ENCODE measurements at regions not wholly inside any gene's neighbourhood (a gene's known extent, or its start where the extent isn't known, plus 50 kb on each side); places are given as distances from the start of the nearest gene placed in this dataset.

- TF ChIP-seq, protein P1, sequence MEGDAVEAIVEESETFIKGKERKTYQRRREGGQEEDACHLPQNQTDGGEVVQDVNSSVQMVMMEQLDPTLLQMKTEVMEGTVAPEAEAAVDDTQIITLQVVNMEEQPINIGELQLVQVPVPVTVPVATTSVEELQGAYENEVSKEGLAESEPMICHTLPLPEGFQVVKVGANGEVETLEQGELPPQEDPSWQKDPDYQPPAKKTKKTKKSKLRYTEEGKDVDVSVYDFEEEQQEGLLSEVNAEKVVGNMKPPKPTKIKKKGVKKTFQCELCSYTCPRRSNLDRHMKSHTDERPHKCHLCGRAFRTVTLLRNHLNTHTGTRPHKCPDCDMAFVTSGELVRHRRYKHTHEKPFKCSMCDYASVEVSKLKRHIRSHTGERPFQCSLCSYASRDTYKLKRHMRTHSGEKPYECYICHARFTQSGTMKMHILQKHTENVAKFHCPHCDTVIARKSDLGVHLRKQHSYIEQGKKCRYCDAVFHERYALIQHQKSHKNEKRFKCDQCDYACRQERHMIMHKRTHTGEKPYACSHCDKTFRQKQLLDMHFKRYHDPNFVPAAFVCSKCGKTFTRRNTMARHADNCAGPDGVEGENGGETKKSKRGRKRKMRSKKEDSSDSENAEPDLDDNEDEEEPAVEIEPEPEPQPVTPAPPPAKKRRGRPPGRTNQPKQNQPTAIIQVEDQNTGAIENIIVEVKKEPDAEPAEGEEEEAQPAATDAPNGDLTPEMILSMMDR (IDR thresholded peaks at IDR 0.05), result no peak
- no peak for TF ChIP-seq POLR2A (IDR thresholded peaks at IDR 0.05)
Measured at GRCh38 chr17:33517746-33518145, 224.7 kb upstream of the ASIC2 start.
